BJ (cell line): ENCODE measurements at regions not wholly inside any gene's neighbourhood (a gene's known extent, or its start where the extent isn't known, plus 50 kb on each side); places are given as distances from the start of the nearest gene placed in this dataset. TPM values are rescaled to one million over a fixed set of nuclear protein-coding genes. Genes with fewer than 3 reads are reported as not detected.

Experiments used
- CTCF ChIA-PET: fragments of 350-600 bp; formaldehyde crosslinking; extraction: SDS; loops from one replicate; lab custom pipeline; 2021; ENCODE audit warnings: antibody characterized with exemption, inconsistent platforms; lab: Yijun Ruan, JAX
- POLR2A ChIA-PET: fragments of 300-600 bp; sonication (Branson Sonifier 250); formaldehyde crosslinking; extraction: SDS; loops from one replicate; lab custom pipeline; 2021; ENCODE audit warnings: antibody characterized with exemption; lab: Charles Lee
- DNase-seq: peaks from one replicate; pipeline ENCODE4 v3.0.0-alpha.2; 2011; ENCODE audit warnings: low read depth
- H3K27me3 ChIP-seq: 2 replicates; pipeline ENCODE4 v1.6.0; 2011; ENCODE audit warnings: low read length; ENCODE audit not compliant: control insufficient read depth, insufficient read depth
- H3K36me3 ChIP-seq: 2 replicates; pipeline ENCODE4 v1.5.1; 2011; ENCODE audit warnings: low read length; ENCODE audit not compliant: control insufficient read depth, insufficient read depth
- H3K4me3 ChIP-seq: 2 replicates; pipeline ENCODE4 v1.5.1; 2011; ENCODE audit warnings: low read depth, mild to moderate bottlenecking, control low read depth, low read length
- CTCF ChIP-seq: IDR thresholded peaks from 2 replicates; pipeline ENCODE4 v1.5.1; 2011; ENCODE audit warnings: low read depth, mild to moderate bottlenecking, control low read depth, inconsistent platforms, low read length, moderate library complexity; ENCODE audit not compliant: insufficient read depth
- small RNA-seq: library from RNA; depleted of rRNA; stranded (forward); fragments of <200 nt; gene quantifications from one replicate; pipeline ENCODE3, GENCODE V24; 2012; ENCODE audit warnings: low replicate concordance, low read depth; ENCODE audit not compliant: insufficient read length

GRCh38 chrX:126448681-126449080, 103.9 kb downstream of the DCAF12L1 start:
- Histone ChIP-seq H3K27me3 (no peaks in the 10 kb centered on the region), H3K36me3 (no peaks in the 10 kb centered on the region), H3K4me3 (no peak overlapping the region)
- ChIA-PET CTCF (interaction anchor here (0.5 kb wide), 1 partner anchor 19 kb away, joined by 6 read pairs; no protein-coding TSS in a partner anchor), POLR2A (no interaction called here)
- TF ChIP-seq CTCF, result no peak
- DNase-seq, result no peak

Small RNAs in the stretch of these regions (small RNA-seq; reads per million reads assigned to genes)
- not detected for gene MTND4LP1
